A549 (cell line): ENCODE measurements at regions not wholly inside any gene's neighbourhood (a gene's known extent, or its start where the extent isn't known, plus 50 kb on each side); places are given as distances from the start of the nearest gene placed in this dataset.

Experiments used
- BHLHE40 ChIP-seq: IDR thresholded peaks from 2 replicates; pipeline ENCODE4 v1.6.1; 2012; ENCODE audit warnings: low read depth, low read length, inconsistent platforms
- CBX2 ChIP-seq: fragments of 200-600 bp; sonication (generic); IDR thresholded peaks from 2 replicates; pipeline ENCODE4 v1.6.1; 2016; ENCODE audit warnings: low read depth, mild to moderate bottlenecking, borderline replicate concordance
- CTCF ChIP-seq: fragments of >200 bp; sonication (Bioruptor Twin); formaldehyde crosslinking; IDR thresholded peaks from 3 replicates; pipeline ENCODE4 v1.5.1; 2016
- JUNB ChIP-seq: fragments of >200 bp; sonication (Bioruptor Twin); formaldehyde crosslinking; IDR thresholded peaks from 2 replicates; pipeline ENCODE4 v1.6.1; 2016
- MAFK ChIP-seq: fragments of 450-650 bp; IDR thresholded peaks from 2 replicates; pipeline ENCODE4 v1.6.1; 2014; ENCODE audit not compliant: partially characterized antibody
- MAX ChIP-seq: IDR thresholded peaks from 2 replicates; pipeline ENCODE4 v1.6.1; 2012
- NFE2L2 ChIP-seq: fragments of 150-350 bp; conservative IDR thresholded peaks from 2 replicates; pipeline ENCODE4 v1.6.1; 2014; ENCODE audit warnings: low read length
- POLR2A ChIP-seq: IDR thresholded peaks from 2 replicates; pipeline ENCODE4 v1.6.1; 2012; ENCODE audit warnings: mild to moderate bottlenecking, low read length
- RAD21 ChIP-seq, 2 experiments: fragments of >200 bp in 1 of 2; sonication (Bioruptor Twin) in 1 of 2; formaldehyde crosslinking in 1 of 2; IDR thresholded peaks in 1 of 2; conservative IDR thresholded peaks in 1 of 2; 2 replicates in 1 of 2; 3 replicates in 1 of 2; pipeline ENCODE4 v1.6.1; 2012 to 2018; ENCODE audit warnings: inconsistent platforms in 1 of 2
- SREBF2 ChIP-seq: fragments of 450-650 bp; IDR thresholded peaks from 2 replicates; pipeline ENCODE4 v1.6.1; 2014; ENCODE audit warnings: mild to moderate bottlenecking, moderate library complexity
- TFCP2L1 ChIP-seq: fragments of 250-450 bp; sonication (Bioruptor Pico); IDR thresholded peaks from 2 replicates; pipeline ENCODE4 v1.5.0; 2021; ENCODE audit warnings: mild to moderate bottlenecking
- TP53 ChIP-seq: fragments of 250-450 bp; sonication (Bioruptor Pico); IDR thresholded peaks from 2 replicates; pipeline ENCODE4 v1.5.0; 2021; ENCODE audit warnings: mild to moderate bottlenecking, moderate library complexity
- ZNF302 ChIP-seq: fragments of 250-450 bp; sonication (Bioruptor Pico); IDR thresholded peaks from 2 replicates; pipeline ENCODE4 v1.9.0; 2021; ENCODE audit warnings: inconsistent platforms, mild to moderate bottlenecking, moderate library complexity
- TF ChIP-seq, protein P1 (sequence below): fragments of 450-650 bp; IDR thresholded peaks from 2 replicates; pipeline ENCODE4 v1.6.1; 2014; ENCODE audit warnings: antibody characterized with exemption

GRCh38 chr18:14961991-14962390 is 214.0 kb downstream of the ANKRD30B start:
- no peak for TF ChIP-seq MAFK
- TF ChIP-seq CTCF: no peak
- TF ChIP-seq POLR2A: no peak
- no peak for TF ChIP-seq SREBF2
- no peak for TF ChIP-seq NFE2L2
- TF ChIP-seq RAD21 (conservative IDR thresholded peaks at IDR 0.05 in 1 of 2, IDR thresholded peaks at IDR 0.05 in 1 of 2): no peak
- TF ChIP-seq TP53 (CRISPR knock-in tag): no peak
- TF ChIP-seq TFCP2L1 (CRISPR knock-in tag): no peak
- TF ChIP-seq BHLHE40: no peak
- no peak for TF ChIP-seq ZNF302
- TF ChIP-seq CBX2: no peak
- TF ChIP-seq, protein P1, sequence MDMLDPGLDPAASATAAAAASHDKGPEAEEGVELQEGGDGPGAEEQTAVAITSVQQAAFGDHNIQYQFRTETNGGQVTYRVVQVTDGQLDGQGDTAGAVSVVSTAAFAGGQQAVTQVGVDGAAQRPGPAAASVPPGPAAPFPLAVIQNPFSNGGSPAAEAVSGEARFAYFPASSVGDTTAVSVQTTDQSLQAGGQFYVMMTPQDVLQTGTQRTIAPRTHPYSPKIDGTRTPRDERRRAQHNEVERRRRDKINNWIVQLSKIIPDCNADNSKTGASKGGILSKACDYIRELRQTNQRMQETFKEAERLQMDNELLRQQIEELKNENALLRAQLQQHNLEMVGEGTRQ: no peak
- no peak for TF ChIP-seq MAX
- TF ChIP-seq JUNB: no peak
